Mesenchymal stem cell (in vitro differentiated cells and primary cell): ENCODE measurements at regions not wholly inside any gene's neighbourhood (a gene's known extent, or its start where the extent isn't known, plus 50 kb on each side); places are given as distances from the start of the nearest gene placed in this dataset.

Experiments
- DNase-seq: peaks from one replicate; pipeline ENCODE4 v3.0.0-alpha.2; 2013
- H2AFZ ChIP-seq: one replicate; pipeline ENCODE4 v1.6.1; 2013; ENCODE audit warnings: low read depth, mild to moderate bottlenecking, control low read depth, inconsistent platforms, low read length, moderate library complexity
- H2AK5ac ChIP-seq: 2 replicates; pipeline ENCODE4 v1.6.1; 2013; ENCODE audit warnings: low read length, moderate library complexity, mild to moderate bottlenecking, inconsistent platforms; ENCODE audit not compliant: severe bottlenecking
- H2BK120ac ChIP-seq: one replicate; pipeline ENCODE4 v1.6.1; 2013; ENCODE audit warnings: low read depth, mild to moderate bottlenecking, inconsistent platforms, low read length, moderate library complexity
- H2BK12ac ChIP-seq, 2 experiments: one replicate each; pipeline ENCODE4 v1.6.1; 2013; ENCODE audit warnings: inconsistent platforms in 2 of 2, low read length in 2 of 2, mild to moderate bottlenecking in 2 of 2, moderate library complexity in 2 of 2, control low read depth in 1 of 2
- H2BK15ac ChIP-seq: one replicate; pipeline ENCODE4 v1.6.1; 2013; ENCODE audit warnings: mild to moderate bottlenecking, low read depth, inconsistent platforms; ENCODE audit not compliant: poor library complexity, severe bottlenecking
- H2BK5ac ChIP-seq: 2 replicates; pipeline ENCODE4 v1.6.1; 2013; ENCODE audit warnings: low read depth, mild to moderate bottlenecking, low read length, control low read depth, inconsistent platforms; ENCODE audit not compliant: poor library complexity, severe bottlenecking
- H3K14ac ChIP-seq, 2 experiments: one replicate each; pipeline ENCODE4 v1.6.1; 2013; ENCODE audit warnings: inconsistent platforms in 2 of 2, low read length in 2 of 2, control low read depth in 1 of 2, mild to moderate bottlenecking in 1 of 2, moderate library complexity in 1 of 2
- H3K18ac ChIP-seq, 2 experiments: one replicate each; pipeline ENCODE4 v1.6.1; 2013; ENCODE audit warnings: inconsistent platforms in 2 of 2, low read length in 2 of 2, control low read depth in 1 of 2, low read depth in 1 of 2, mild to moderate bottlenecking in 1 of 2
- H3K23ac ChIP-seq, 2 experiments: one replicate each; pipeline ENCODE4 v1.6.1; 2013; ENCODE audit warnings: inconsistent platforms in 2 of 2, low read length in 2 of 2, mild to moderate bottlenecking in 2 of 2, moderate library complexity in 2 of 2, control low read depth in 1 of 2
- H3K27ac ChIP-seq: 2 replicates; pipeline ENCODE4 v1.5.1; 2013; ENCODE audit warnings: mild to moderate bottlenecking, moderate library complexity, low read length, control low read depth, inconsistent platforms; ENCODE audit not compliant: poor library complexity, severe bottlenecking
- H3K27me3 ChIP-seq, 2 experiments: 2 replicates each; pipeline versions ENCODE4 v1.6.1 to v1.7.0; 2013; ENCODE audit warnings: low read length in 2 of 2, mild to moderate bottlenecking in 2 of 2, moderate library complexity in 2 of 2, control low read depth in 1 of 2, inconsistent platforms in 1 of 2; ENCODE audit not compliant: control insufficient read depth in 1 of 2, insufficient read depth in 1 of 2
- H3K36me3 ChIP-seq, 2 experiments: 2 replicates each; pipeline versions ENCODE4 v1.6.1 to v1.7.0; 2013; ENCODE audit warnings: low read length in 2 of 2, control low read depth in 1 of 2, inconsistent platforms in 1 of 2, low read depth in 1 of 2, mild to moderate bottlenecking in 1 of 2; ENCODE audit not compliant: insufficient read depth in 2 of 2, control insufficient read depth in 1 of 2
- H3K4ac ChIP-seq, 2 experiments: one replicate each; pipeline ENCODE4 v1.6.1; 2013; ENCODE audit warnings: inconsistent platforms in 2 of 2, low read length in 2 of 2, mild to moderate bottlenecking in 2 of 2, moderate library complexity in 2 of 2, control low read depth in 1 of 2, low read depth in 1 of 2
- H3K4me1 ChIP-seq: 2 replicates; pipeline ENCODE4 v1.6.1; 2013; ENCODE audit warnings: low read depth, low read length, control low read depth; ENCODE audit not compliant: control insufficient read depth, insufficient read depth
- H3K4me2 ChIP-seq: 2 replicates; pipeline ENCODE4 v1.6.1; 2013; ENCODE audit warnings: low read length, mild to moderate bottlenecking, inconsistent platforms; ENCODE audit not compliant: poor library complexity, severe bottlenecking
- H3K4me3 ChIP-seq, 2 experiments: 2 replicates each; pipeline versions ENCODE4 v1.5.1 to v1.7.0; 2013; ENCODE audit warnings: low read length in 2 of 2, mild to moderate bottlenecking in 2 of 2, control low read depth in 1 of 2, low read depth in 1 of 2; ENCODE audit not compliant: insufficient read depth in 1 of 2
- H3K79me1 ChIP-seq: replicated peaks from 2 replicates; pipeline ENCODE4 v1.6.1; 2013; ENCODE audit warnings: mild to moderate bottlenecking, control low read depth, low read length, inconsistent platforms; ENCODE audit not compliant: poor library complexity, severe bottlenecking
- H3K9ac ChIP-seq: 2 replicates; pipeline ENCODE4 v1.7.0; 2013; ENCODE audit warnings: mild to moderate bottlenecking, low read length, moderate library complexity
- H3K9me3 ChIP-seq: 2 replicates; pipeline ENCODE4 v1.7.0; 2013; ENCODE audit warnings: mild to moderate bottlenecking, low read length; ENCODE audit not compliant: control insufficient read depth
- H4K8ac ChIP-seq: one replicate; pipeline ENCODE4 v1.6.1; 2013; ENCODE audit warnings: inconsistent platforms, mild to moderate bottlenecking, low read length, moderate library complexity
- H4K91ac ChIP-seq: one replicate; pipeline ENCODE4 v1.6.1; 2013; ENCODE audit warnings: mild to moderate bottlenecking, low read length, inconsistent platforms
- WGBS: methylation state at CpG from one replicate; pipeline ENCODE4 v1.1.7; 2013; ENCODE audit warnings: mixed read lengths; 5-methylcytosine and 5-hydroxymethylcytosine counted together

- no peak overlapping the region for H3K23ac ChIP-seq
- peaks cover 2% of the 10 kb centered on the region for H3K4me1 ChIP-seq
- no peak overlapping the region for H2BK12ac ChIP-seq
- H4K91ac ChIP-seq: no peak overlapping the region
- H3K27me3 ChIP-seq: no peaks in the 10 kb centered on the region
- H3K36me3 ChIP-seq: peaks cover 0 to 1% of the 10 kb centered on the region in 2 experiments
- DNase-seq: peak; percentile 59
- H3K18ac ChIP-seq: no peak overlapping the region
- H2BK15ac ChIP-seq: no peak overlapping the region
- H3K27ac ChIP-seq: peak overlapping the region; percentile 67
- H3K79me1 ChIP-seq: no peaks in the 10 kb centered on the region
- H3K4me2 ChIP-seq: no peak overlapping the region
- peaks cover 4% of the 10 kb centered on the region for H3K9me3 ChIP-seq
- H4K8ac ChIP-seq: no peak overlapping the region
- no peak overlapping the region for H3K9ac ChIP-seq
- no peak overlapping the region for H2AFZ ChIP-seq
- no peak overlapping the region for H3K14ac ChIP-seq
- H3K4ac ChIP-seq: no peak overlapping the region
- 72% methylated on average over 2 of the region's 3 CpGs for WGBS
- H2BK5ac ChIP-seq: no peak overlapping the region
- H2BK120ac ChIP-seq: no peak overlapping the region
- H3K4me3 ChIP-seq: no peak overlapping the region
- peak overlapping the region; percentile 62 for H2AK5ac ChIP-seq
Measured at GRCh38 chr6:94041945-94042709, 622.8 kb upstream of the EPHA7 start.

- Histone ChIP-seq H3K9ac (no peak overlapping the region), H3K9me3 (peaks cover 20% of the 10 kb centered on the region), H3K18ac (no peak overlapping the region), H3K79me1 (no peaks in the 10 kb centered on the region), H3K4me2 (no peak overlapping the region), H2BK12ac (no peak overlapping the region), H2AFZ (no peak overlapping the region), H3K14ac (no peak overlapping the region), H2BK120ac (no peak overlapping the region), H3K4ac (no peak overlapping the region), H3K27ac (no peak overlapping the region), H3K4me3 (no peak overlapping the region), H3K4me1 (no peaks in the 10 kb centered on the region), H2BK15ac (no peak overlapping the region), H3K27me3 (no peaks in the 10 kb centered on the region), H4K91ac (no peak overlapping the region), H3K36me3 (peaks cover 0 to 6% of the 10 kb centered on the region in 2 experiments), H2BK5ac (no peak overlapping the region), H2AK5ac (no peak overlapping the region), H3K23ac (no peak overlapping the region), H4K8ac (no peak overlapping the region)
- WGBS: 88% methylated on average over 3 of the region's 3 CpGs
- DNase-seq: no peak
Measured at GRCh38 chr6:94036024-94036423, 616.7 kb upstream of the EPHA7 start.

- no peak overlapping the region for H2BK120ac ChIP-seq
- H2BK15ac ChIP-seq: no peak overlapping the region
- H2AK5ac ChIP-seq: no peak overlapping the region
- no peak overlapping the region for H4K91ac ChIP-seq
- no peak overlapping the region for H3K4me2 ChIP-seq
- H3K4me1 ChIP-seq: no peaks in the 10 kb centered on the region
- no peak overlapping the region for H3K4ac ChIP-seq
- H3K27me3 ChIP-seq: no peaks in the 10 kb centered on the region
- H3K14ac ChIP-seq: no peak overlapping the region
- H3K9ac ChIP-seq: no peak overlapping the region
- H3K27ac ChIP-seq: no peak overlapping the region
- H2AFZ ChIP-seq: no peak overlapping the region
- DNase-seq: no peak
- no peak overlapping the region for H2BK12ac ChIP-seq
- no peaks in the 10 kb centered on the region for H3K36me3 ChIP-seq
- H3K9me3 ChIP-seq: peaks cover 10% of the 10 kb centered on the region
- H3K18ac ChIP-seq: no peak overlapping the region
- H3K79me1 ChIP-seq: no peaks in the 10 kb centered on the region
- H3K4me3 ChIP-seq: no peak overlapping the region
- 100% methylated on average over 1 of the region's 1 CpG for WGBS
- H2BK5ac ChIP-seq: no peak overlapping the region
- no peak overlapping the region for H3K23ac ChIP-seq
- no peak overlapping the region for H4K8ac ChIP-seq
Measured at GRCh38 chr6:94027374-94027773, 608.0 kb upstream of the EPHA7 start.

GRCh38 chr6:94026575-94026974 is 607.2 kb upstream of the EPHA7 start:
- H3K23ac ChIP-seq: no peak overlapping the region
- H3K9me3 ChIP-seq: peaks cover 10% of the 10 kb centered on the region
- no peaks in the 10 kb centered on the region for H3K36me3 ChIP-seq
- no peak overlapping the region for H3K4ac ChIP-seq
- H2BK5ac ChIP-seq: no peak overlapping the region
- no peaks in the 10 kb centered on the region for H3K27me3 ChIP-seq
- no peak overlapping the region for H2AK5ac ChIP-seq
- no peak overlapping the region for H3K4me2 ChIP-seq
- no peak overlapping the region for H2BK12ac ChIP-seq
- no peak overlapping the region for H3K18ac ChIP-seq
- no peak overlapping the region for H2BK120ac ChIP-seq
- WGBS: 85% methylated on average over 6 of the region's 8 CpGs
- H2AFZ ChIP-seq: no peak overlapping the region
- H3K9ac ChIP-seq: no peak overlapping the region
- H3K4me1 ChIP-seq: no peaks in the 10 kb centered on the region
- no peak for DNase-seq
- H3K14ac ChIP-seq: no peak overlapping the region
- no peak overlapping the region for H4K8ac ChIP-seq
- no peaks in the 10 kb centered on the region for H3K79me1 ChIP-seq
- H3K27ac ChIP-seq: no peak overlapping the region
- no peak overlapping the region for H2BK15ac ChIP-seq
- H4K91ac ChIP-seq: no peak overlapping the region
- no peak overlapping the region for H3K4me3 ChIP-seq
